LNCaP clone FGC (cell line): ENCODE measurements at regions not wholly inside any gene's neighbourhood (a gene's known extent, or its start where the extent isn't known, plus 50 kb on each side); places are given as distances from the start of the nearest gene placed in this dataset.

Source experiments
- DNase-seq: peaks from one replicate; pipeline ENCODE4 v3.0.0-alpha.2; 2011; ENCODE audit warnings: low read depth
- H3K4me3 ChIP-seq: 2 replicates; pipeline ENCODE4 v1.5.1; 2011; ENCODE audit warnings: mild to moderate bottlenecking, low read depth, low read length, control low read depth
- TF ChIP-seq, protein P1 (sequence below): IDR thresholded peaks from 2 replicates; pipeline ENCODE4 v1.5.1; 2012; ENCODE audit warnings: mild to moderate bottlenecking; ENCODE audit not compliant: control insufficient read depth, insufficient read depth; ENCODE audit errors: extremely low read depth

DNA sequence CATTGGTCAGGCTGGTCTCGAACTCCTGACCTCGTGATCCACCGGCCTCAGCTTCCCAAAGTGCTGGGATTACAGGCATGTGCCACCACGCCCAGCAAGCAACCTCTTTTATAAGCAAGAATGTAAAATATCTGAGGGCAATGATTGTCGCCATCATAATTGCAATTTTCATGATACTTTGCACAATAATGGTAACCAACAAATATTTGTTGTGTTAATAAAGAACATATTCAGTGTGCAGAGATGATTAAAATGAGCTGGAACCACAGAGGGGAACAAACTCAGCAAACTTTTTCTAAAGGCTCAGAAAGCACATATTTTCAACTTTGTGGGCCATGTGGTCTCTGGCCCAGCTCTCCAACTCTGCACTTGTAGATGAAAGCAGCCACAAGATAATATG, 115.2 kb upstream of the SIX2 start:
- TF ChIP-seq, protein P1, sequence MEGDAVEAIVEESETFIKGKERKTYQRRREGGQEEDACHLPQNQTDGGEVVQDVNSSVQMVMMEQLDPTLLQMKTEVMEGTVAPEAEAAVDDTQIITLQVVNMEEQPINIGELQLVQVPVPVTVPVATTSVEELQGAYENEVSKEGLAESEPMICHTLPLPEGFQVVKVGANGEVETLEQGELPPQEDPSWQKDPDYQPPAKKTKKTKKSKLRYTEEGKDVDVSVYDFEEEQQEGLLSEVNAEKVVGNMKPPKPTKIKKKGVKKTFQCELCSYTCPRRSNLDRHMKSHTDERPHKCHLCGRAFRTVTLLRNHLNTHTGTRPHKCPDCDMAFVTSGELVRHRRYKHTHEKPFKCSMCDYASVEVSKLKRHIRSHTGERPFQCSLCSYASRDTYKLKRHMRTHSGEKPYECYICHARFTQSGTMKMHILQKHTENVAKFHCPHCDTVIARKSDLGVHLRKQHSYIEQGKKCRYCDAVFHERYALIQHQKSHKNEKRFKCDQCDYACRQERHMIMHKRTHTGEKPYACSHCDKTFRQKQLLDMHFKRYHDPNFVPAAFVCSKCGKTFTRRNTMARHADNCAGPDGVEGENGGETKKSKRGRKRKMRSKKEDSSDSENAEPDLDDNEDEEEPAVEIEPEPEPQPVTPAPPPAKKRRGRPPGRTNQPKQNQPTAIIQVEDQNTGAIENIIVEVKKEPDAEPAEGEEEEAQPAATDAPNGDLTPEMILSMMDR: no peak
- no peak for DNase-seq
- no peak overlapping the region for H3K4me3 ChIP-seq

DNA sequence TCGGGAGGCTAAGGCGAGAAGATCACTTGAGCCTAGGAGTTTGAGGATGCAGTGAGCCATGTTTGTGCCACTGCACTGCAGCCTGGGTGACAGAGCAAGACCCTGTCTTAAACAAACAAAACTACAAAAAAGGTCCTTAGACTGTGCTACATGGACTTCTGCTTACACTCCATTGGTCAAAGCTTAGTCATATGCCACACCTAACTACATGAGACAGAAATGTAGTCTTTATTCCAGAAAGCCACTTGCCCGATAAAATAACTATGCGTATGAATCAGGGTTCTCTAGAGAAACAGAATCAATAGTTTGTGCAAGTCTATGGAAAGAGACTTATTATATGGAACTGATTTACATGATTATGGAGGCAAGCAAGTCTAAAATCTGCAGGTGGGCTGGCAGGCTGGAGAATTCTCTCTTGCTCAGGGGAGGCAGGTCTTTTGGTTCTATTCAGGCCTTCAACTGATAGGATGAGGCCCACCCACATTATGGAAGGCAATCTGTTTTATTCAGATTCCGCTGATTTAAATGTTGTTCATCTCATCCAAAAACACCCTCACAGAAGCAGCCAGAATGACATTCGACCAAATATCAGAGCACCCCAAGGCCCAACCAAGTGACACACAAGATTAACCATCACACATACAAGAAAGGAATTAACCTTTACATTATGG, 114.4 kb upstream of the SIX2 start:
- TF ChIP-seq, protein P1: no peak
- DNase-seq: no peak

DNA sequence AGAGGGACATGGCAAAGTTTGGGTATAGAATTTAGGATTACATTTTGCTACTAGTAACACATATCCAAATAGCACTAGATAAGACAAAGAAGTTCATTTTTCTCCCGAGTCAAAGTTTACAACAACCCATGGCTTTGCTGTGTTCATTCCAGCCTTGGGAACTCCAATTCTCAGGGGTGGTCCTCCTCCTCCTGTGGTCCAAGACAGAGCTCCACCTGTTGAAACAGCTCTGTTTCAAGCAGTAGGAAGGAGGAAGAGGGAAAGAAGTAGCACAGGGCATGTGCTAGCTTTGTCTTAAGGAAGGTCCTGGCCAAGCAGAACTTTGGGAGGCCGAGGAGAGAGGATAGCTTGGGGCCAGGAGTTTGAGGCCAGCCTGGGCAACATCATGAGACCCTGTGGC, 113.8 kb upstream of the SIX2 start:
- H3K4me3 ChIP-seq: no peak overlapping the region
- TF ChIP-seq, protein P1: no peak
- no peak for DNase-seq

More for the DNA sequence above, 114.4 kb upstream of the SIX2 start:
- no peak overlapping the region for H3K4me3 ChIP-seq

DNA sequence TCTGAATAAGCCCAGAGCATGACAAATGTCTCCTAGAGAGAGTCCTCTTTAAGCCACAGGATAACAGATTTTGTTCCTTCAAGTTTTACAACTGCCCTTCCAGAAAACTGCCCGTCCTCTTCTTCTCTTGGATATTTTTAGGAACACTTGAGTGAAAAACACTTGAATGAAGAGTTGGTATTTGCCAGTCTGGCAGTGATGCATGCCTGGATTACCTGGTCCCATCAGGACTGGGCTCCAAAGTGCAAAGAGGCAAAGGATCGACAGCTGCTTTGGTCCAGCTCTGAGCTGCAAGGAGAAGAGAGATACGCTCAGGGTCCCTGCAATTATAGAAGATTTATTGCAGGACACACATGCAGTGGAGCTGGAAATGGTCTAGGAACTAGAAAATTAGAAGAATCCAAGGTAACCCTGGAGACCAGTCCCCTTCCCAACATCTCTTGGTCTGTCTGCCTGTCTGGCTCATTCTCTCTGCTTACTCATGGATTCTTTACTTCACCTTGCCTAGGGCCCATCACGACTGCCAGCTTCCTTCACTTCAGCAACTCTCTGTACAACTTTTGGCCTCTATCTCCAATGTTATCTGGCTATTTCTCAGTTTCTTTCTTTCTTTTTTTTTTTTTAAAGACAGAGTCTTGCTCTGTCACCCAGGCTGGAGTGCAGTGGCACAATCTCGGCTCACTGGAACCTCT, 112.1 kb upstream of the SIX2 start:
- no peak overlapping the region for H3K4me3 ChIP-seq
- DNase-seq: no peak
- TF ChIP-seq, protein P1: no peak

DNA sequence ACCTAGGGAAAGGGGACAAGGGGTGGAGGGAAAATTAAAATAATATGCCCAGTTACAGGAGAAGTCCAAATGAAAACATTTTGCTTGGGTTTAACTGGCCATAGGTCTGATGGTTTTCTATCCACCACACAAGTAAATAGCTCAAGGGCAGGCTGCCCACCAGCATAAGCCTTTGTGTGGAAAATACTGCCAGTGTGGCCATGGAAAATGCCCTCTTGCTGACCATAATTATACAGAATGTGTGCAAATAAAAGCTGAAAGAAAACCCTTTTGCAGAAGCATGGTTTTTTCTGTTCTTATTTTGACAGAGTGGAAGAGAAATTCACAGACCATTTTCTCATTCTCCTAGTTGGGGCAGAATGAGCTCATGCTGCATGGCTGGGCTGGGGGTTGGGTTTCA, 111.3 kb upstream of the SIX2 start:
- no peak overlapping the region for H3K4me3 ChIP-seq
- TF ChIP-seq, protein P1: no peak
- DNase-seq: no peak

DNA sequence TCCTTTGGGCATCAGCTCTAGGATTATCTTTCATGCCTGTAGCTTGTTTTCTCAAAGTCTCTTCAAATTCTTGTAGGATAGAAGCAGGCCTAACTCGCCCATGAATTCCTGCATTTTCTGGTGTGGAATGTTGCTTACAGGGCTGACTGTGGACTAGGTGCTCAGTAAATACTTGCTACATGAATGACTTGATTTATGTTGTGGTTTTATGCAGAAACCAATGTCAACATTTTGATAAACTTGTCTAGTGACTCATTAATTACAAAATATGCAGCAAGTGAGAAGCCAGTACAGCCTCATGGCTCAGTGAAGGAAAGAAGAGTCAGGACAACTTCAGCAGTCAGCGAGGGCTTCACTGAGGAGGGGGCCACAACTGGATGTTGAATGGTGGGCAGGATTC, 110.6 kb upstream of the SIX2 start:
- DNase-seq: no peak
- TF ChIP-seq, protein P1: no peak
- H3K4me3 ChIP-seq: no peak overlapping the region
